Upper lobe of left lung (tissue), 4 donors: ENCODE measurements at regions not wholly inside any gene's neighbourhood (a gene's known extent, or its start where the extent isn't known, plus 50 kb on each side); places are given as distances from the start of the nearest gene placed in this dataset.

ENCODE experiments used
- EP300 ChIP-seq, 4 donors: sonication (generic); formaldehyde crosslinking; IDR thresholded peaks; one replicate each; pipeline ENCODE4 v1.5.1; 2017; ENCODE audit warnings: antibody characterized with exemption in 4 of 4, control low read depth in 2 of 4
- POLR2A ChIP-seq, 4 donors: fragments of 450-650 bp; IDR thresholded peaks; one replicate each; pipeline ENCODE4 v1.5.1; 2016 to 2017; ENCODE audit warnings: antibody characterized with exemption in 4 of 4, mild to moderate bottlenecking in 2 of 4
- POLR2AphosphoS5 ChIP-seq, 2 donors: sonication (generic); formaldehyde crosslinking; IDR thresholded peaks; one replicate each; pipeline ENCODE4 v1.5.1; 2017; ENCODE audit warnings: antibody characterized with exemption in 2 of 2
- TF ChIP-seq, protein P1 (sequence below), 6 experiments: fragments of 450-650 bp in 4 of 6; fragments of 200-600 bp in 2 of 6; sonication (generic) in 2 of 6; IDR thresholded peaks; one replicate each; pipeline ENCODE4 v1.5.1; 2016 to 2019; ENCODE audit warnings: antibody characterized with exemption in 6 of 6

DNA sequence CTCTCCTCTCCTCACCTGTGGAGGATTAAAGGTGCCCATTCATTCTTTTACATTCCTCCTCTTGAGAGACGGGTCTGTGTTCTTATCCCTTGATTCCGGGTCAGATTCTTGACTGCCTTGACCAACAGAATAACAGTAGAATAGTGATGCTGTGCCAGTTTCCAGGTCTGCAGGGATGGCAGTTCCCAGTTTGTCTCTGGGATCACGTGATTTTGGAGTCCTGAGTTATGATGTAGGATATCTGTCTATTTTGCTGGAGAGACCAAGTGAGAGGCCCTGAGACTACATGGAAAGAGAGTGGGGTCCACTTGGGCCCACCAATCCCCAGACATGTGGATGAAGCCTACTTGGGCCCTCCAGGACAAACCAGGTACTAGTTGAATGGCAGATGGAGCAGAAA lies 142.8 kb downstream of the TTC8 start:
- TF ChIP-seq EP300 (IDR thresholded peaks at IDR 0.05) (no peak), POLR2AphosphoS5 (IDR thresholded peaks at IDR 0.05) (no peak), POLR2A (IDR thresholded peaks at IDR 0.05) (no peak)
- TF ChIP-seq, protein P1, sequence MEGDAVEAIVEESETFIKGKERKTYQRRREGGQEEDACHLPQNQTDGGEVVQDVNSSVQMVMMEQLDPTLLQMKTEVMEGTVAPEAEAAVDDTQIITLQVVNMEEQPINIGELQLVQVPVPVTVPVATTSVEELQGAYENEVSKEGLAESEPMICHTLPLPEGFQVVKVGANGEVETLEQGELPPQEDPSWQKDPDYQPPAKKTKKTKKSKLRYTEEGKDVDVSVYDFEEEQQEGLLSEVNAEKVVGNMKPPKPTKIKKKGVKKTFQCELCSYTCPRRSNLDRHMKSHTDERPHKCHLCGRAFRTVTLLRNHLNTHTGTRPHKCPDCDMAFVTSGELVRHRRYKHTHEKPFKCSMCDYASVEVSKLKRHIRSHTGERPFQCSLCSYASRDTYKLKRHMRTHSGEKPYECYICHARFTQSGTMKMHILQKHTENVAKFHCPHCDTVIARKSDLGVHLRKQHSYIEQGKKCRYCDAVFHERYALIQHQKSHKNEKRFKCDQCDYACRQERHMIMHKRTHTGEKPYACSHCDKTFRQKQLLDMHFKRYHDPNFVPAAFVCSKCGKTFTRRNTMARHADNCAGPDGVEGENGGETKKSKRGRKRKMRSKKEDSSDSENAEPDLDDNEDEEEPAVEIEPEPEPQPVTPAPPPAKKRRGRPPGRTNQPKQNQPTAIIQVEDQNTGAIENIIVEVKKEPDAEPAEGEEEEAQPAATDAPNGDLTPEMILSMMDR (IDR thresholded peaks at IDR 0.05), result no peak
